ENCODE measurements at regions not wholly inside any gene's neighbourhood (a gene's known extent, or its start where the extent isn't known, plus 50 kb on each side); places are given as distances from the start of the nearest gene placed in this dataset.
A peak's percentile ranks its signal among the peaks of the same experiment; 100 is the strongest.
"Not testable (repeated sequence)": the region's sequence is repeated elsewhere in the genome, so short reads cannot be mapped to it uniquely, and the experiment has no call there.

GRCh38 chr10:28354511-28354910, 51.6 kb upstream of the MPP7 start:
- peak; percentile 12 for DNase-seq
- in situ Hi-C loops (cut with HindIII; ENCODE audit: low pct_ligation_motif_present, low pct_unique_long_range_greater_than_20kb, low sequenced_read_pairs), result no loop called here

GRCh38 chr10:28355376-28355775, 52.5 kb upstream of the MPP7 start:
- in situ Hi-C loops (cut with HindIII; ENCODE audit: low pct_ligation_motif_present, low pct_unique_long_range_greater_than_20kb, low sequenced_read_pairs), result no loop called here

GRCh38 chr10:28359334-28359733, 56.5 kb upstream of the MPP7 start:
- DNase-seq, result no peak
- in situ Hi-C loops (cut with HindIII; ENCODE audit: low pct_ligation_motif_present, low pct_unique_long_range_greater_than_20kb, low sequenced_read_pairs), result no loop called here

More at GRCh38 chr10:28355376-28355775, 52.5 kb upstream of the MPP7 start:
- no peak for DNase-seq

- no peak for DNase-seq
- in situ Hi-C loops (cut with HindIII; ENCODE audit: low pct_ligation_motif_present, low pct_unique_long_range_greater_than_20kb, low sequenced_read_pairs), result no loop called here
Observed at GRCh38 chr10:28360175-28360574, 57.3 kb upstream of the MPP7 start.

GRCh38 chr10:28363376-28363775, 60.5 kb upstream of the MPP7 start:
- in situ Hi-C loops (cut with HindIII; ENCODE audit: low pct_ligation_motif_present, low pct_unique_long_range_greater_than_20kb, low sequenced_read_pairs), result no loop called here
- no peak for DNase-seq

GRCh38 chr10:28365840-28366239, 63.0 kb upstream of the MPP7 start:
- in situ Hi-C loops (cut with HindIII; ENCODE audit: low pct_ligation_motif_present, low pct_unique_long_range_greater_than_20kb, low sequenced_read_pairs), result no loop called here
- DNase-seq, result no peak

- DNase-seq, result no peak
- in situ Hi-C loops (cut with HindIII; ENCODE audit: low pct_ligation_motif_present, low pct_unique_long_range_greater_than_20kb, low sequenced_read_pairs), result no loop called here
Observed at GRCh38 chr10:28366994-28367393, 64.1 kb upstream of the MPP7 start.

GRCh38 chr10:28367413-28367812, 64.5 kb upstream of the MPP7 start:
- DNase-seq, result no peak
- in situ Hi-C loops (cut with HindIII; ENCODE audit: low pct_ligation_motif_present, low pct_unique_long_range_greater_than_20kb, low sequenced_read_pairs), result no loop called here

GRCh38 chr10:28367929-28368484, 65.1 kb upstream of the MPP7 start:
- in situ Hi-C loops (cut with HindIII; ENCODE audit: low pct_ligation_motif_present, low pct_unique_long_range_greater_than_20kb, low sequenced_read_pairs), result no loop called here
- no peak for DNase-seq

GRCh38 chr10:28370107-28370835, 67.4 kb upstream of the MPP7 start:
- no peak for DNase-seq
- in situ Hi-C loops (cut with HindIII; ENCODE audit: low pct_ligation_motif_present, low pct_unique_long_range_greater_than_20kb, low sequenced_read_pairs), result no loop called here

GRCh38 chr10:28371638-28372037, 68.8 kb upstream of the MPP7 start:
- in situ Hi-C loops (cut with HindIII; ENCODE audit: low pct_ligation_motif_present, low pct_unique_long_range_greater_than_20kb, low sequenced_read_pairs); DNase-seq: not testable (repeated sequence)

GRCh38 chr10:28374036-28374435, 71.2 kb upstream of the MPP7 start:
- no peak for DNase-seq
- in situ Hi-C loops (cut with HindIII; ENCODE audit: low pct_ligation_motif_present, low pct_unique_long_range_greater_than_20kb, low sequenced_read_pairs), result no loop called here

- peak; percentile 2 for DNase-seq
- in situ Hi-C loops (cut with HindIII; ENCODE audit: low pct_ligation_motif_present, low pct_unique_long_range_greater_than_20kb, low sequenced_read_pairs), result loop anchor here (25.0 kb wide), 1 partner anchor 113 kb away; no protein-coding TSS in a partner anchor
Observed at GRCh38 chr10:28375399-28376354, 72.8 kb upstream of the MPP7 start.

GRCh38 chr10:28378986-28379585, 76.2 kb upstream of the MPP7 start:
- no peak for DNase-seq
- in situ Hi-C loops (cut with HindIII; ENCODE audit: low pct_ligation_motif_present, low pct_unique_long_range_greater_than_20kb, low sequenced_read_pairs), result loop anchor here (25.0 kb wide), 1 partner anchor 117 kb away; no protein-coding TSS in a partner anchor

- in situ Hi-C loops (cut with HindIII; ENCODE audit: low pct_ligation_motif_present, low pct_unique_long_range_greater_than_20kb, low sequenced_read_pairs), result loop anchor here (25.0 kb wide), 1 partner anchor 119 kb away; no protein-coding TSS in a partner anchor
- no peak for DNase-seq
Observed at GRCh38 chr10:28381466-28381865, 78.6 kb upstream of the MPP7 start.

- in situ Hi-C loops (cut with HindIII; ENCODE audit: low pct_ligation_motif_present, low pct_unique_long_range_greater_than_20kb, low sequenced_read_pairs), result loop anchor here (25.0 kb wide), 1 partner anchor 120 kb away; no protein-coding TSS in a partner anchor
- peak; percentile 76 for DNase-seq
Observed at GRCh38 chr10:28381903-28382347, 79.1 kb upstream of the MPP7 start.

- in situ Hi-C loops (cut with HindIII; ENCODE audit: low pct_ligation_motif_present, low pct_unique_long_range_greater_than_20kb, low sequenced_read_pairs), result loop anchor here (25.0 kb wide), 1 partner anchor 120 kb away; no protein-coding TSS in a partner anchor
- no peak for DNase-seq
Observed at GRCh38 chr10:28382525-28383269, 79.8 kb upstream of the MPP7 start.

- in situ Hi-C loops (cut with HindIII; ENCODE audit: low pct_ligation_motif_present, low pct_unique_long_range_greater_than_20kb, low sequenced_read_pairs), result loop anchor here (25.0 kb wide), 1 partner anchor 122 kb away; no protein-coding TSS in a partner anchor
- no peak for DNase-seq
Observed at GRCh38 chr10:28384557-28384956, 81.7 kb upstream of the MPP7 start.

All from ACHN (cell line).